ENCODE measurements at regions not wholly inside any gene's neighbourhood (a gene's known extent, or its start where the extent isn't known, plus 50 kb on each side); places are given as distances from the start of the nearest gene placed in this dataset.

DNA sequence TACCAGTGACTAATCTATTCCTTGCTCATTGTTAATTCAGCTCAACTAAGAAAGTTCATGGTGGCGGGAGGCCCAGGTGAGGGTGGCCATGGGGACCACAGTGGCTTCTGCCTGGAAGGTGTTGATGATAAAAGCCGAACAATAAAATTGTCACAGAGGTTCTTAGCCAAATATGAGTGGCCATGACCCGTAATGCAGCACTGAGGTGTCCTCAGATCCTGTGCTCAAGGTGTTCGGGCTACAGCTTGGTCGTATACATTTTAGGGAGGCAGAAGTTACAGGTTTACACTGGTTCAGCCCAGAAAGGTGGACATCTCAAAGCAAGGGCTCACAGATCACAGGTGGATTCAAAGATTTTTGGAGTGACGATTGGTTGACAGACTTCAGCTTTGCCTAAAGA is 98.5 kb upstream of the SNTG2 start:
- no peak overlapping the region for H2BK120ac ChIP-seq (replicated peaks; ENCODE audit: low read depth, low read length)
- H2BK12ac ChIP-seq (ENCODE audit: low read depth, low read length), result no peak overlapping the region
- TF ChIP-seq, protein P1, sequence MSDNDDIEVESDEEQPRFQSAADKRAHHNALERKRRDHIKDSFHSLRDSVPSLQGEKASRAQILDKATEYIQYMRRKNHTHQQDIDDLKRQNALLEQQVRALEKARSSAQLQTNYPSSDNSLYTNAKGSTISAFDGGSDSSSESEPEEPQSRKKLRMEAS (IDR thresholded peaks at IDR 0.05), result no peak
- TF ChIP-seq RAD21 (IDR thresholded peaks at IDR 0.05 in 1 of 2, conservative IDR thresholded peaks at IDR 0.05 in 1 of 2; ENCODE audit: low read depth in 2 of 2, low read length in 2 of 2) (no peak), SP4 (IDR thresholded peaks at IDR 0.05; ENCODE audit: low read length) (no peak), CBX5 (IDR thresholded peaks at IDR 0.05; ENCODE audit: low read depth, low read length) (no peak), POLR2A (IDR thresholded peaks at IDR 0.05; ENCODE audit: control extremely low read depth in 1 of 2, low read depth in 2 of 2, low read length in 2 of 2) (no peak), SIRT6 (IDR thresholded peaks at IDR 0.05; ENCODE audit: low read length) (no peak), HDAC6 (IDR thresholded peaks at IDR 0.05; ENCODE audit: low read depth, low read length) (no peak), RXRA (IDR thresholded peaks at IDR 0.05; ENCODE audit: insufficient read depth, low read depth, low read length) (no peak), SP1 (IDR thresholded peaks at IDR 0.05; ENCODE audit: low read depth, low read length) (no peak), ATF3 (IDR thresholded peaks at IDR 0.05; ENCODE audit: insufficient read depth, low read depth, low read length) (no peak), CBX8 (IDR thresholded peaks at IDR 0.05; ENCODE audit: borderline replicate concordance, low read depth, low read length) (no peak), CHD1 (IDR thresholded peaks at IDR 0.05; ENCODE audit: low read depth, low read length) (no peak)
- TF ChIP-seq, protein P2, sequence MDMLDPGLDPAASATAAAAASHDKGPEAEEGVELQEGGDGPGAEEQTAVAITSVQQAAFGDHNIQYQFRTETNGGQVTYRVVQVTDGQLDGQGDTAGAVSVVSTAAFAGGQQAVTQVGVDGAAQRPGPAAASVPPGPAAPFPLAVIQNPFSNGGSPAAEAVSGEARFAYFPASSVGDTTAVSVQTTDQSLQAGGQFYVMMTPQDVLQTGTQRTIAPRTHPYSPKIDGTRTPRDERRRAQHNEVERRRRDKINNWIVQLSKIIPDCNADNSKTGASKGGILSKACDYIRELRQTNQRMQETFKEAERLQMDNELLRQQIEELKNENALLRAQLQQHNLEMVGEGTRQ (IDR thresholded peaks at IDR 0.05; ENCODE audit: low read length), result no peak
- H2BK5ac ChIP-seq (ENCODE audit: low read depth, low read length), result no peak overlapping the region
- no peaks in the 10 kb centered on the region; the same call in 1 of the 2 replicates for H3K79me1 ChIP-seq (ENCODE audit: low read depth, low read length)
- WGBS, 2 experiments (ENCODE audit: extremely low coverage in 1 of 2, insufficient coverage in 1 of 2, insufficient read length in 1 of 2, insufficient replicate concordance in 2 of 2, low coverage in 1 of 2, low lambda C conversion rate in 2 of 2, missing lambda C conversion rate in 1 of 2), result 87% methylated on average over 6 of the region's 6 CpGs; no CpG with 5 or more reads in 1 of the 2 experiments
- H2BK15ac ChIP-seq (ENCODE audit: low read length), result no peak overlapping the region
- H2AK5ac ChIP-seq (ENCODE audit: low read depth, low read length), result no peak overlapping the region
- H3K14ac ChIP-seq (ENCODE audit: insufficient read length), result no peak overlapping the region
- 0 out of 2 replicates have a peak, but pooled peaks cover 4% of the 10 kb centered on the region for H3K23me2 ChIP-seq (ENCODE audit: low read depth, low read length)
- H3K4me1 ChIP-seq (replicated peaks in 1 of 4; ENCODE audit: control insufficient read depth in 3 of 4, insufficient read depth in 4 of 4, low read length in 3 of 4), result no peaks in the 10 kb centered on the region
- H4K91ac ChIP-seq (replicated peaks; ENCODE audit: insufficient read length, low read length), result no peak overlapping the region
- peaks cover 0 to 3% (median under 1%) of the 10 kb centered on the region in 4 experiments; a peak in 2 of 7 replicates for H3K27me3 ChIP-seq (replicated peaks in 1 of 4; ENCODE audit: control insufficient read depth in 3 of 4, extremely low read depth in 1 of 4, insufficient read depth in 3 of 4, low read length in 3 of 4)
- H3K4me3 ChIP-seq (ENCODE audit: extremely low read depth in 1 of 4, insufficient read depth in 2 of 4, low read depth in 3 of 4, low read length in 4 of 4), result no peak overlapping the region
- H3K9me3 ChIP-seq (ENCODE audit: insufficient read depth in 2 of 2, low read depth in 1 of 2, low read length in 1 of 2), result peaks cover 0 to 2% of the 10 kb centered on the region in 2 experiments; a peak in 2 of 4 replicates
- H4K20me1 ChIP-seq (replicated peaks in 1 of 2; ENCODE audit: control insufficient read depth in 1 of 2, insufficient read depth in 2 of 2, low read length in 2 of 2), result peaks cover 0 to 2% of the 10 kb centered on the region in 2 experiments
- FAIRE-seq, result no peak
- POLR2A ChIA-PET (ENCODE audit: partially characterized antibody), result no interaction called here
- CTCF ChIA-PET (ENCODE audit: partially characterized antibody), result interaction anchor here (1.0 to 6.7 kb wide), 4 partner anchors 16 to 137 kb away, joined by 3 to 41 read pairs (median 4); no protein-coding TSS in a partner anchor
- H3K27ac ChIP-seq (ENCODE audit: low read depth, low read length), result no peak overlapping the region
- H3K36me3 ChIP-seq (ENCODE audit: control insufficient read depth in 2 of 4, insufficient read depth in 4 of 4, low read length in 3 of 4), result no peaks in the 10 kb centered on the region
- H4K5ac ChIP-seq (ENCODE audit: insufficient read length, low read depth, low read length), result no peak overlapping the region
- H3K18ac ChIP-seq (ENCODE audit: extremely low read depth, low read length), result no peak overlapping the region
- no peak overlapping the region for H3K9ac ChIP-seq (replicated peaks in 1 of 4; ENCODE audit: extremely low read depth in 1 of 4, low read depth in 3 of 4, low read length in 3 of 4)
- no peak overlapping the region for H3K4me2 ChIP-seq (ENCODE audit: insufficient read depth in 1 of 2, low read depth in 2 of 2, low read length in 2 of 2)
- no peak overlapping the region for H3K56ac ChIP-seq (replicated peaks; ENCODE audit: insufficient read length, low read depth, low read length)
- H2AFZ ChIP-seq (ENCODE audit: low read length), result no peak overlapping the region
- H4K8ac ChIP-seq (ENCODE audit: extremely low read depth, insufficient read depth, low read length), result no peak overlapping the region
- no peak overlapping the region for H3K4ac ChIP-seq (replicated peaks; ENCODE audit: insufficient read length, low read depth, low read length)
- no peak overlapping the region for H2BK20ac ChIP-seq (ENCODE audit: low read length)
- no peaks in the 10 kb centered on the region for H3K79me2 ChIP-seq (ENCODE audit: control insufficient read depth in 1 of 2, insufficient read depth in 2 of 2, low read length in 2 of 2)
- H3K23ac ChIP-seq (ENCODE audit: insufficient read length), result no peak overlapping the region
- no peak for DNase-seq (ENCODE audit: low read depth in 1 of 2, low spot score in 2 of 2)
